K562 (cell line): ENCODE measurements at regions not wholly inside any gene's neighbourhood (a gene's known extent, or its start where the extent isn't known, plus 50 kb on each side); places are given as distances from the start of the nearest gene placed in this dataset.

Experiments used
- CBX1 ChIP-seq: sonication (generic); IDR thresholded peaks from 2 replicates; pipeline ENCODE4 v1.6.1; 2016; ENCODE audit warnings: antibody characterized with exemption, low read depth, mild to moderate bottlenecking
- GATA2 ChIP-seq: sonication (generic); formaldehyde crosslinking; IDR thresholded peaks from 2 replicates; pipeline ENCODE4 v1.4.0; 2020; ENCODE audit warnings: mild to moderate bottlenecking, missing genetic modification reagents
- L3MBTL2 ChIP-seq: fragments of 450-650 bp; IDR thresholded peaks from 2 replicates; pipeline ENCODE4 v1.6.1; 2016; ENCODE audit warnings: mild to moderate bottlenecking, moderate library complexity
- RAD21 ChIP-seq, 2 experiments: fragments of 250-450 bp in 1 of 2; fragments of 450-650 bp in 1 of 2; sonication (Bioruptor Pico) in 1 of 2; formaldehyde crosslinking in 1 of 2; IDR thresholded peaks in 1 of 2; conservative IDR thresholded peaks in 1 of 2; 2 replicates each; pipeline versions ENCODE4 v1.4.0 to v1.8.0; 2020 to 2022; ENCODE audit warnings: mild to moderate bottlenecking in 2 of 2, moderate library complexity in 1 of 2
- TBL1XR1 ChIP-seq, 2 experiments: IDR thresholded peaks; 2 replicates each; pipeline ENCODE4 v1.6.1; 2012; ENCODE audit warnings: improper control_type of control experiment in 2 of 2, low read length in 2 of 2, mild to moderate bottlenecking in 1 of 2
- ZNF584 ChIP-seq: fragments of 200-800 bp; sonication (Bioruptor generic); IDR thresholded peaks from 2 replicates; pipeline ENCODE4 v1.6.1; 2016; ENCODE audit warnings: low read depth, mild to moderate bottlenecking, missing genetic modification characterization, missing compliant biosample characterization
- TF ChIP-seq, protein P1 (sequence below): fragments of 450-650 bp; formaldehyde crosslinking; IDR thresholded peaks from 2 replicates; pipeline ENCODE4 v1.4.0; 2022; ENCODE audit warnings: missing genetic modification characterization
- TF ChIP-seq, protein P2 (sequence below), 3 experiments: IDR thresholded peaks in 2 of 3; conservative IDR thresholded peaks in 1 of 3; 2 replicates each; pipeline ENCODE4 v1.5.1; 2011 to 2012; ENCODE audit warnings: low read length in 3 of 3, mild to moderate bottlenecking in 3 of 3, control low read depth in 2 of 3, improper control_type of control experiment in 1 of 3, inconsistent platforms in 1 of 3, low read depth in 1 of 3, mixed read lengths in 1 of 3, moderate library complexity in 1 of 3; ENCODE audit not compliant: insufficient read depth in 2 of 3

DNA sequence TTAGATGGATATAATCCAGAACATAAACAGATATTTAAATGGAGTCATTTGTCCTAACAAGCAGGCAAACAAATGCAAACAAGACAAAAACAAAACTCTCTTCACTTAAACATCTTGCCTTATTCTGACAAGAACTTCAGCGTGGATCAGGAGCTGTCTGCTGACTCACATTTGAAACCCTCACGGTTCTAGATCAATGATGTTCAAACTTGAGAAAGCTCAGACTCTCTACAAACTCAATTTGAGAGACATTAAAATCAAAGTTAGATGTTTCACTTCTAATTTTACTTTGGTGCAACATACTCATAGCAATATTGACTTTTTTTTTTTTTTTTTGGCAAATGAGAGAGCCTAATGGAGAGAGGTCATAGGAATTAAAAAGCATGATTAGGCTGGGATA is 362.8 kb upstream of the SLC14A2 start:
- TF ChIP-seq, protein P1, sequence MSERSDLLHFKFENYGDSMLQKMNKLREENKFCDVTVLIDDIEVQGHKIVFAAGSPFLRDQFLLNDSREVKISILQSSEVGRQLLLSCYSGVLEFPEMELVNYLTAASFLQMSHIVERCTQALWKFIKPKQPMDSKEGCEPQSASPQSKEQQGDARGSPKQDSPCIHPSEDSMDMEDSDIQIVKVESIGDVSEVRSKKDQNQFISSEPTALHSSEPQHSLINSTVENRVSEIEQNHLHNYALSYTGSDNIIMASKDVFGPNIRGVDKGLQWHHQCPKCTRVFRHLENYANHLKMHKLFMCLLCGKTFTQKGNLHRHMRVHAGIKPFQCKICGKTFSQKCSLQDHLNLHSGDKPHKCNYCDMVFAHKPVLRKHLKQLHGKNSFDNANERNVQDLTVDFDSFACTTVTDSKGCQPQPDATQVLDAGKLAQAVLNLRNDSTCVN, result no peak
- TF ChIP-seq ZNF584 (CRISPR knock-in tag), result no peak
- TF ChIP-seq TBL1XR1 (IDR thresholded peaks at IDR 0.05; ENCODE audit: low read length in 2 of 2), result no peak
- no peak for TF ChIP-seq CBX1
- TF ChIP-seq, protein P2, sequence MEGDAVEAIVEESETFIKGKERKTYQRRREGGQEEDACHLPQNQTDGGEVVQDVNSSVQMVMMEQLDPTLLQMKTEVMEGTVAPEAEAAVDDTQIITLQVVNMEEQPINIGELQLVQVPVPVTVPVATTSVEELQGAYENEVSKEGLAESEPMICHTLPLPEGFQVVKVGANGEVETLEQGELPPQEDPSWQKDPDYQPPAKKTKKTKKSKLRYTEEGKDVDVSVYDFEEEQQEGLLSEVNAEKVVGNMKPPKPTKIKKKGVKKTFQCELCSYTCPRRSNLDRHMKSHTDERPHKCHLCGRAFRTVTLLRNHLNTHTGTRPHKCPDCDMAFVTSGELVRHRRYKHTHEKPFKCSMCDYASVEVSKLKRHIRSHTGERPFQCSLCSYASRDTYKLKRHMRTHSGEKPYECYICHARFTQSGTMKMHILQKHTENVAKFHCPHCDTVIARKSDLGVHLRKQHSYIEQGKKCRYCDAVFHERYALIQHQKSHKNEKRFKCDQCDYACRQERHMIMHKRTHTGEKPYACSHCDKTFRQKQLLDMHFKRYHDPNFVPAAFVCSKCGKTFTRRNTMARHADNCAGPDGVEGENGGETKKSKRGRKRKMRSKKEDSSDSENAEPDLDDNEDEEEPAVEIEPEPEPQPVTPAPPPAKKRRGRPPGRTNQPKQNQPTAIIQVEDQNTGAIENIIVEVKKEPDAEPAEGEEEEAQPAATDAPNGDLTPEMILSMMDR (IDR thresholded peaks at IDR 0.05 in 2 of 3, conservative IDR thresholded peaks at IDR 0.05 in 1 of 3; ENCODE audit: insufficient read depth in 2 of 3, low read depth in 1 of 3, low read length in 3 of 3), result no peak
- TF ChIP-seq GATA2 (CRISPR knock-in tag), result no peak
- no peak for TF ChIP-seq RAD21 (CRISPR knock-in tag; conservative IDR thresholded peaks at IDR 0.05 in 1 of 2, IDR thresholded peaks at IDR 0.05 in 1 of 2)
- TF ChIP-seq L3MBTL2, result no peak
